ENCODE measurements at regions not wholly inside any gene's neighbourhood (a gene's known extent, or its start where the extent isn't known, plus 50 kb on each side); places are given as distances from the start of the nearest gene placed in this dataset.
"Not testable (repeated sequence)": the region's sequence is repeated elsewhere in the genome, so short reads cannot be mapped to it uniquely, and the experiment has no call there.

DNA sequence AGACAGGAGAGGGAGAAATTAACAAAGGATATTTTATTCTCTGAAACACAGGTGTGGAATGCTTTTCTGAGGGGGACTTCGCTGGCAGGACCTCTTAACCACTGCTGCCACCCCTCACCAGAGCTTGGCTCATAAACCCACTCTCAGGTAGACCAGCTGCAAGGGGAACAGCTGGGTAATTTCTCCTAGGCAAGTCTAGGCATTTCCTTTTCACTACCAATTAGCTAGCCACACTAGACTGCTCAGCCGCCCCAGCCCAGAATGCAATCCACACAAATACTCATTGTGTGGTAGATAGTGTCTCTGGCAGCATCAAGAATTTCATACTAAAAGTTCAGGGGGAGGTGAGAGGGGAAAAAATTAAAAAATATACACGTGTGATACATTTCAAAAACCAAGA lies 267.6 kb upstream of the ID4 start:
- DNase-seq: no peak

DNA sequence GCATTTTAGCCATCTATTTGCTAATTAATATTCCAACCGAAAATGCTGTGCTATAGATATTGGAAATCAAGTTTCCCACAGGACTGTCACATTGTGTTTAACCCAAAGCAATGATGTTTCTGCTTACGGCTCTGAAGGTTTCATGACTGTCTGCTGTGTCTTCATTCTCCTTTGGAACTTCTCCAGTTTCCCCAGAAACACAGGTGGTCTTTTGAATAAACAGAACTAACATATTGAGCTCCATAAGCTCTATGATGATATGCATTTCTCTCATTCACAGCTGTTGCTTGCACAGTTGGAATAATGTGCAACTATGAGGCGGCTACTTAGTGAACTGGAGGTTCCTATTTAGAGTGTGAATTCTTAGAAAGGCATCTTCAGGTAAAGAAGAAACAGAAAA lies 266.0 kb upstream of the ID4 start:
- DNase-seq: no peak

- DNase-seq: no peak
These were observed 258.7 kb upstream of the ID4 start for GRCh38 chr6:19578481-19578880.

- not testable (repeated sequence) for DNase-seq
These were observed 253.0 kb upstream of the ID4 start for GRCh38 chr6:19584207-19584606.

- no peak for DNase-seq
These were observed 249.8 kb upstream of the ID4 start for GRCh38 chr6:19587238-19587942.

DNA sequence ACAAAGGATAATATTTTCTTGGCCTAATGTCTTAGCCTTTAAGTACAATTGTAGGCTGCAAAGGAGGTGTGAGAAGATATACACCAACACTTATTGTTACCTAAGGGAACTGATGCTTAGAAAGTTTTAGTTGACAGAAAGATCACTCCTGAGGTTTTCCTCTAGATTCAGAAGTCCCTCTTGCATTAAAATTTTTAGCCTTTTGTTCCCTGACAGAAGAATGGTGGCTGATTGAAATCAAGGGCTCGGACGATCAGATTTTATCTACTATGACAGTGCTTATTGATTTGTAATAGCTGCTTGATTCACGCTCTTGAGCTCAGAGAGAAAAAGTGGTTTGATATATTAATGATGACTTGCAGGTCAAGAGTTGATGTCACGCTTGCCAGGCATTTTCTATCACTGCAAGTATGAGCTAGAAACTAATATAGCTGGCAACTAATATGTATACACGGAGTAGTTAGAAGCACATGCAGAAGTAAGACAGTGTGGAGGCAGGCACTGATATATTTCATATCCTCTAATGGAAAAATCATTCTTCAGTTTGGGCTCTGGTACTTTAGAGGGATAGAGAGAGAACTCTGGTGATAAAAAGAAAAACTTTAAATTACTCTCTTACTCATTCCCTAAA lies 246.6 kb upstream of the ID4 start:
- no peak for DNase-seq

DNA sequence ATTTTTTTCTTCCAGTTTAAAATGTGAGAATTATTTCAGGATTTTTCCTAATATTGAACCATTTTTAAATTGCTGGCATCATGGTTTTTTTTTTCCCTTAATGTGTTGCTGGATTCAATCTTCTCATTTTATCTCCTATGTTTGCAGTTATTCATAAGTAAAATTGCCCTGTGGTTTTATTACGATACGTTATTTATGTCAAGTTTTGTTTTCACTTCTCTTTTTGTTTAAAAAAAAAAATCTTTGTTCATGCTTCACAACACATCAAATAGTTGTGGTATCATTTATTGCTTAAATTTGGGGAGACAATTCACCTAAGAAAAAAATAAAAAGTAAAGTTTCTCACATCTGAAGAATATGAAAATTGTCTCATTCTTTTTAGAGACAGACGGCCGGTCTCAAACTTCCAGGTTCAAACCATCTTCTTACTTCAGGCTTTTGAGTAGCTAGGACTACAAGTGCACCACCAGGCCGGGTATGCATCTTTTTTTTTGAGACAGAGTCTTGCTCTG lies 239.3 kb upstream of the ID4 start:
- no peak for DNase-seq

DNA sequence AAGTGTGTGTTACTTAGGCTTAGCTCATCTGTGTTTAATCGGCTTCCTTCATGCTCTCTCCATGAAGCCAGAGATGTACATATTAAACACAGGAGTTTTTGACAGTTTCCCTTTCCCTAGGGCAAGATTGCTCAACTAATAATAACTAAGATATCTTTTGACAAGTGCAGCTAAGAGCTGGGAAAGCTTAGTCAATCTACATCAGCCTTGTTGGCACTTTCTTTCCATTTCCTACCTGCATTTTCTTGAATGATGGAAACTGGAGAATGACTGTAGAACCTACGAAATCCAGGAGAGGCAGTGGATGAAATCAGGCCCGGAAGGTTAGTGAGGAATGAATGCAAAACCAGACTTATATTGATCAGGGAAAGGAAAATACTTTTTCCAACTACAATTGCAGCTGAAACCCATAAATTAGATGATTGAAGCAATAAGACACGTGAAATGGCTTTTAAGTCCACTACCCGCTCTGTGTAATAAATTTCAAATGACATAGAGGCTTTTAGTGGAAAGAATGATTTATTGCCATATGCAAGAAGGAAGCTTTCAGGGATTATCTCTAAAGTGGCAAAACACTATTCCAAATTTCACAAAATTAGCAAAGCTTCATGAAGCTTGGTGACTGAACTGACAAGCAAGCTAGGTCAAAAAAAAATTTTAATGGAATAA lies 237.2 kb upstream of the ID4 start:
- no peak for DNase-seq

DNA sequence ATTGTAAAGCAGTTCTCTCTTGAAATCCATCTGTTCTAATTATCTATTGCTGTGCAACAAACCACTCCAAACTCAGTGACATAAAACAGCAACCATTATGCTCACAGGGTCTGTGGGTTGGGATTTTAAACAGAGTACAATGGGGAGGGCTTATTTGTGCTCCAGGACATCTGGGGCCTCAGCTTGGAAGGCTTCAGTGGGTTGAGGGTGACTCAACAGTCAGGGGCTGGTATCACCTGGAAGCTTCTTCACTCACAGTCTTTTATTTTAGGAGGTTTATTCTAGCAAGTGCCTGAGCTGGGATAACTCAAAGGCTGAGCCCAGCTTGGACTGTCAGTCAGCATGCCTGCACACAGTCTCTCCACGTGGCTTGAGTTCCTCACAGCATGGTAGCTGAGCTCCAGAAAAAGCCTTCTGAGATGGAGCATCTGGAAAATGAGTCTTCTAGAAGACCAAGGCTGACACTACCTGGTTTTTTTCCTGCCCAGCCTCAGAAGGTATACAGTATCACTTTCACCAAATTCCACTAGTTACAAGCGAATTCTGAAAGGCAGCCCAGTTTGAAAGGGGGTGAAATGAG lies 234.6 kb upstream of the ID4 start:
- DNase-seq: no peak

DNA sequence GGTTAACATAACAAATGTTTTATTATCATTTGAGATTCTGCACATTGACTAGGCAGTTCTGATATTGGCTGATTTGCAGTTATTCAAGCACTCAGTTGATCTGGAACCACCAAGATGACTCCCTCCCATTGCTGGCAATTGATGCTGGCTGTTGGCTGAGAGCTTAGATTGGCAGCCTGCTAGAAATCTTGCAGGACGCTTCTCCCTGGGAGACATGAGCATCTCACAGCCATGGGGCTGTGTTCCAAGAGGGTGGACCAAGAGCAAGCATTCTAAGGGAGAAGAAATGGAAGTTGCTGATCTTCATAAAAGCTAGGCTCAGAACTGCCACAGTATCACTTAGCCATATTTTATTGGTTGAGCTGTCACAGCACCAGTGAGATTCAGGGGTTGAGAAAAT lies 233.4 kb upstream of the ID4 start:
- no peak for DNase-seq

GRCh38 chr6:19605624-19606023 lies 231.5 kb upstream of the ID4 start:
- DNase-seq: no peak

DNA sequence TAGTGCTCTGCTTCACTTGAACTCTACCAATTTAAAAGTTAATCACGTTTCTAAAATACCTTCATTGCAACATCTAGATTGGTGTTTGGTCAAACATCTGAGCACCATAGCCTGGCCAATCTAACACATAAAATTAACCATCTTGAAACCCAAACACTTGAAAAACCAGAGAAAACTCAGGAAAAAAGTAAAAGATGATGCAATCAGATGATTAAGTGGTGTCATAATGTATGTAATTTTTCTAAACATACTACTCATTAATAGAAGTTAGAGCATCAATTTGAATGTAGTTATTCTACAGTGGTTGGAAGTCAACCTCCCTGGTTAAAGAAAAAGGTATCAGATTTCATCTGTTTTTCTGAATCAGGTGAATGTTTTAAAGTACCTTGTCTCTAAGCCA lies 228.6 kb upstream of the ID4 start:
- DNase-seq: no peak

- no peak for DNase-seq
These were observed 227.1 kb upstream of the ID4 start for GRCh38 chr6:19609972-19610641.

DNA sequence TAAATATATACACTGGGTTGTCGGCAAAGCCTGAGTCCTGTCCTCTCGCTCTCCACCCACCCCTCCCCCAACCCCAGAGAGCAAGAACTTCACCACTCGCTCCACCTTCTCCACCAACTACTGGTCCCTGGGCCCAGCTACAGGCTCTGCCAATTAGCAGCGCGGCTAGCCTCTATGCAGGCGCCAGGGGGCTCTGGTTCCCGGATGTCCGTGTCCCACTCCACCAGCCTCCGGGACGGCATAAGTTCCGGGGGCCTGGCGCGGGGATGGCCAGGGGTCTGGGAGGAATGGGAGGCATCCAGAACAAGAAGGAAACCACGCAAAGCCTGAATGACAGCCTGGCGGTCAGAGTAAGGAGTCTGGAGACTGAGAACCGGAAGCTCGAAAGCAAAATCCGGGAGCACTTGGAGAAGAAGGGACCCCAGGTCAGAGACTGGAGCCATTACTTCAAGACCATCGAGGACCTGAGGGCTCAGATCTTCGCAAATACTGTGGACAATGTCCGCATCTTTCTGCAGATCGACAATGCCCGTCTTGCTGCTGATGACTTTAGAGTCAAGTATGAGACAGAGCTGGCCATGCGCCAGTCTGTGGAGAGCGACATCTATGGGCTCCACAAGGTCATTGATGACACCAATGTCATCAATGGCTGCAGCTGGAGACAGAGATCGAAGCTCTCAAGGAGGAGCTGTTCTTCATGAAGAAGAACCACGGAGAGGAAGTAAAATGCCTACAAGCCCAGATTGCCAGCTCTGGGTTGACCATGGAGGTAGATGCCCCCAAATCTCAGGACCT lies 224.3 kb upstream of the ID4 start:
- DNase-seq: not testable (repeated sequence)

DNA sequence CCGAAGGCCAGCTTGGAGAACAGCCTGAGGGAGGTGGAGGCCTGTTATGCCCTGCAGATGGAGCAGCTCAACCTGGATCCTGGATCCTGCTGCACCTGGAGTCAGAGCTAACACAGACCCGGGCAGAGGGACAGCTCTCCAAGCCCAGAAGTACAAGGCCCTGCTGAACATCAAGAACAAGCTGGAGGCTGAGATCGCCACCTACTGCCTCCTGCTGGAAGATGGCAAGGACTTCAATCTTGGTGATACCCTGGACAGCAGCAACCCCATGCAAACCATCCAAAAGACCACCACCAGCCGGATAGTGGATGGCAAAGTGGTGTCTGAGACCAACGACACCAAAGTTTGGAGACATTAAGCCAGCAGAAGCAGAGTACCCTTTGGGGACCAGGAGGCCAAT lies 223.5 kb upstream of the ID4 start:
- no peak for DNase-seq

DNA sequence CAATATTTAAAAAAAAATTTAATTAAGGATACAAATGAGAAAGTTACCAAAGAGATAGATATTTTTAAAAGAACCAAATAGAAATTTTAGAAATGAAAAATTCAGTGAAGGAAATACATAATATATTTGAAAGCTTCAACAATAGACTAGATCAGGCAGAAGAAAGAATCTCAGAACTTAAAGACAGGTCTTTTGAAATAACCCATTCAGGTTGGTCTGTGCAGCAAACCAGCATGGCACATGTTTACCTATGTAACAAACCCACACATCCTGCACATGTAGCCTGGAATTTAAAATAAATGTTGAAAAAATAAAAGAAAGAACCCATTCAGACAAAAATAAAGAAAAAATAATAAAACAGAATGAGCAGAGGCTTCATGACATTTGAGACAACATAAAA lies 221.1 kb upstream of the ID4 start:
- DNase-seq: no peak

DNA sequence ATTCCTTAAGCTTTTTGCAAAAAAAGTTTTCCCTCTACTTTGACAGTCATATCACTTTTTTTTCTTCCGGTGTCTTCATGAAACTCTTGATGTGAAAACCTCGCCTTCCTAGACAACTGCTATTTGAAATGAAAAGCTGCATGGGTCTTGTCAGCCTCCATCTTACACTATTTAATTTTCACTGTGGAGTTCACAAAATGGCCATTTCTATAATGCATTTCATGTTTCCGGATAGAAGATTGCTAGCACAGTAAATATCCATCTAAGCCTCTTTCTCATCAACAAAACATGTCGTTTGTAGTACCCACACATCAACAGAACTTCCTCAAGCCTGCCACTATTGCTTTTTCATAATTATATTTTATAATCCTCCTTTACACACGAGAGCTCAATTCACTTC lies 204.9 kb upstream of the ID4 start:
- DNase-seq: no peak

DNA sequence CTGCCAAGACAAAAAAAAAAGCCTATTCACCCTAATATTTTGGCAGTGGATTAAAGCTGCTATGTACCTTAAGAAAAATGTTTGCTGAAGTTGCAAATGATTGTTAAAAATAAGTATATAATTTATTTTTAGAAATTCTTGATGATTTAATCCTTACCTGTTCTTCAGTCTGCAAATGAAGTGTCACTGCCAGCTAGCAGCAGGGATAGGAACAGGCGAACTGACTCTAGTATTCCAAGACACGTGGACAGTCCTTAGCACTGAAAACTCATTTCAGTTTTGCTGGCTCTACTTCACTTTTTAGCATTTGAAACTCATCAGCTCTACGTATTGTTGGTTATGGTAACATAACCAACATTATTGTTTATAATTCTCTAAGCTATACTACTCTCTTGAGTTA lies 204.4 kb upstream of the ID4 start:
- no peak for DNase-seq

DNA sequence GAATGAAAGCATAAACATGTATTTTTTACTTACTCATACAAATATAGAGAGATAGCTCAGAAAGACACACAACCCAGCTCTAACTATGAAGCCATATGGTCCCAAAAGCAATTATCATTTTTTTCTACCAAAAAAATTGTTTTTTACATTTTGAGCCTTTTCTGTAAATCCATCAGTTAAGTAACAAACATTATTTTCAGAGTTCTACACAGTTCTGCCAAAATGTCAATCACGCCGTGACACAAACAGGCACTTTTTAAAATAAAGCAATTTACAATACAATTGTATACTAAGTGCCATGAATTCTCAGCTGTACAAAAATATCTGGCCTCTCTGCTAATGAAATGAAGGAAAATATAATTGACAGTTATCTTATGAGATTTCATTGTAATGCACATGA lies 201.4 kb upstream of the ID4 start:
- DNase-seq: no peak

GRCh38 chr6:19637010-19637409 lies 200.2 kb upstream of the ID4 start:
- DNase-seq: no peak

GRCh38 chr6:19638931-19639330 lies 198.2 kb upstream of the ID4 start:
- DNase-seq: no peak

GRCh38 chr6:19643287-19643686 lies 193.9 kb upstream of the ID4 start:
- no peak for DNase-seq
